ENCODE measurements at regions not wholly inside any gene's neighbourhood (a gene's known extent, or its start where the extent isn't known, plus 50 kb on each side); places are given as distances from the start of the nearest gene placed in this dataset.
A peak's percentile ranks its signal among the peaks of the same experiment; 100 is the strongest.
"Not testable (repeated sequence)": the region's sequence is repeated elsewhere in the genome, so short reads cannot be mapped to it uniquely, and the experiment has no call there.

GRCh38 chr3:153462545-153462944 is 300.5 kb downstream of the RAP2B start:
- no peaks in the 10 kb centered on the region for H3K36me3 ChIP-seq
- no peaks in the 10 kb centered on the region; a peak in 1 of 22 replicates for H3K9me3 ChIP-seq (replicated peaks in 1 of 11)
- H3K9ac ChIP-seq: no peak overlapping the region
- H4K20me1 ChIP-seq: no peaks in the 10 kb centered on the region
- TF ChIP-seq Cebpa-rat (IDR thresholded peaks at IDR 0.05): no peak
- no peak overlapping the region for H3K4me3 ChIP-seq
- no peak overlapping the region for H3K27ac ChIP-seq
- H3K4me2 ChIP-seq: no peak overlapping the region
- no peaks in the 10 kb centered on the region for H3K27me3 ChIP-seq
- peaks cover 0 to 18% (median 0%) of the 10 kb centered on the region in 10 experiments; a peak in 6 of 20 replicates for H3K4me1 ChIP-seq

GRCh38 chr3:153463895-153464294 is 301.9 kb downstream of the RAP2B start:
- no peak overlapping the region for H3K27ac ChIP-seq
- H3K4me3 ChIP-seq: no peak overlapping the region
- H3K4me2 ChIP-seq: peak overlapping the region in 3 of 11 experiments; percentile 5 to 57 (median 43); a peak in 3 of 22 replicates
- no peaks in the 10 kb centered on the region for H3K36me3 ChIP-seq
- H3K27me3 ChIP-seq: no peaks in the 10 kb centered on the region
- TF ChIP-seq Cebpa-rat (IDR thresholded peaks at IDR 0.05): no peak
- no peaks in the 10 kb centered on the region; a peak in 1 of 22 replicates for H3K9me3 ChIP-seq (replicated peaks in 1 of 11)
- H3K4me1 ChIP-seq: peaks cover 0 to 13% (median 0%) of the 10 kb centered on the region in 10 experiments; a peak in 6 of 20 replicates
- no peak overlapping the region for H3K9ac ChIP-seq
- H4K20me1 ChIP-seq: no peaks in the 10 kb centered on the region

GRCh38 chr3:153469162-153469561 is 307.1 kb downstream of the RAP2B start:
- H4K20me1 ChIP-seq: no peaks in the 10 kb centered on the region
- H3K9me3 ChIP-seq (replicated peaks in 1 of 11): no peaks in the 10 kb centered on the region

DNA sequence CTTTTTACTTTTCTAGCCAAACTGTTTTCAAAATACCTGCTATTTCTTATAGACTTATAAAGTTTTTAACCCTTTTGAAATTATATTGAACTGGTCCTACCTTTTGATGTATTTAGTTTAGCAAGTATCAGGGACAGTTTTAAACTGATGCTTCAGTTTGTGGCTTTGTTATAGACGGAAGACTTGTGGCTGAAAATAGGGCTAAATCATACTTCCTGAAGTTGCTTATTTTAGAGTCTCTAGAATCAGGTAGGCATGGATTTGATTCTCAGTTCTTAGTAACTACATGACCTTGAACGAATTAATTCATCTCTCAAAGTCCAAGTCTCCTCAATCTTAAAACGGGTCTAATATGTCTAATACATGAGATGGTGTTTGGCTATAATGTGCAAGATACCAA is 322.8 kb downstream of the RAP2B start:
- Histone ChIP-seq H3K36me3 (no peaks in the 10 kb centered on the region), H3K9me3 (replicated peaks in 1 of 11) (no peaks in the 10 kb centered on the region; a peak in 1 of 22 replicates), H3K27me3 (no peaks in the 10 kb centered on the region), H3K27ac (no peak overlapping the region), H3K4me3 (no peak overlapping the region), H3K9ac (no peak overlapping the region), H4K20me1 (no peaks in the 10 kb centered on the region), H3K4me1 (peaks cover 0 to 12% (median 0%) of the 10 kb centered on the region in 10 experiments; a peak in 7 of 20 replicates), H3K4me2 (peak overlapping the region in 5 of 11 experiments; percentile 1 to 27 (median 18); a peak in 7 of 22 replicates)
- TF ChIP-seq Cebpa-rat (IDR thresholded peaks at IDR 0.05): no peak

More at GRCh38 chr3:153469162-153469561, 307.1 kb downstream of the RAP2B start:
- H3K36me3 ChIP-seq: no peaks in the 10 kb centered on the region
- TF ChIP-seq Cebpa-rat (IDR thresholded peaks at IDR 0.05): no peak
- H3K27ac ChIP-seq: no peak overlapping the region
- H3K27me3 ChIP-seq: no peaks in the 10 kb centered on the region
- H3K4me2 ChIP-seq: no peak overlapping the region
- H3K4me3 ChIP-seq: no peak overlapping the region
- peaks cover 0 to 5% (median 0%) of the 10 kb centered on the region in 10 experiments; a peak in 6 of 20 replicates for H3K4me1 ChIP-seq
- H3K9ac ChIP-seq: no peak overlapping the region

GRCh38 chr3:153495422-153495821 is 333.4 kb downstream of the RAP2B start:
- no peak overlapping the region for H3K9ac ChIP-seq
- no peak for TF ChIP-seq Cebpa-rat (IDR thresholded peaks at IDR 0.05)
- H3K27ac ChIP-seq: no peak overlapping the region
- no peak overlapping the region for H3K4me3 ChIP-seq
- H3K36me3 ChIP-seq: no peaks in the 10 kb centered on the region
- no peaks in the 10 kb centered on the region for H4K20me1 ChIP-seq
- no peaks in the 10 kb centered on the region for H3K27me3 ChIP-seq
- H3K4me1 ChIP-seq: no peaks in the 10 kb centered on the region
- no peak overlapping the region for H3K4me2 ChIP-seq
- H3K9me3 ChIP-seq (replicated peaks in 1 of 11): no peaks in the 10 kb centered on the region

DNA sequence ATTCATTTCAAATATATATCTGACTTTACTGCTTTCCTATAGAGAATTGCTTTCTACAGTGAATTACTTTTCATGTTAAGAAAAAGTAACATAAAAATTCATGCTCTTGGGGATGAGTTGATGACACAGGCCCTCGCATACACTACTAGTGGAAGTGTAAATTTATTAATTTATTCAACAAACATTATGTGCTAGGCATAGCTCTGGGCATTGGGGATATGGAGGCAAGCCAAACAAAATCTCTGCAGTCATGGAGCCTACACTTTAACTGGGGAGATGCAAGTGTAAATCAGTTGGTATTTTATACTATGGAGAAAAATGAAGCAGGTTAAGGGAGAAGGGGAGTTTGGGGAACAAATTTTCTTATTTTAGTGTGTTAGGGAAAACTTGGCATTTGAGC is 340.7 kb downstream of the RAP2B start:
- Histone ChIP-seq H3K4me1 (no peaks in the 10 kb centered on the region), H3K9ac (no peak overlapping the region), H3K36me3 (no peaks in the 10 kb centered on the region), H3K27ac (no peak overlapping the region), H3K9me3 (replicated peaks in 1 of 11) (no peaks in the 10 kb centered on the region), H4K20me1 (no peaks in the 10 kb centered on the region), H3K27me3 (no peaks in the 10 kb centered on the region), H3K4me2 (no peak overlapping the region), H3K4me3 (no peak overlapping the region)
- TF ChIP-seq Cebpa-rat (IDR thresholded peaks at IDR 0.05): no peak

DNA sequence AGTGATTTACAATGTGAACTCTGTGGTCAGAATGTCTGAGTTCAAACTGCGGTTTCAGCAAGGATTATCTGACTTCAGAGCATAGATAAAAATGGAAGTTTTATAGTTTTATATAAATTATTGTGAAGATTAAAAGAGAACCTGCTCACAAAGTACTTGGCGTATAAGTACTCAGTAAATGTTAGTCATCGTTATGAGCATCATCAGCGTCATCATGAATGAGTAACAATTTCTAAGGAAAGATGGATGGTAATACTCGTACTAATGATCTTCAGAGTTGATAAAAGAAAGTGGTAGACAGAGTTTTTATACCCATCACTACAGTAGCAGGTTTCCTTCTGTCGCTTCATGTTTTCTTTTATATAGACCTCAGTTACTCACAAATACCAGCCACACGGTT is 341.8 kb downstream of the RAP2B start:
- H4K20me1 ChIP-seq: no peaks in the 10 kb centered on the region
- H3K4me3 ChIP-seq: no peak overlapping the region
- no peak overlapping the region for H3K9ac ChIP-seq
- H3K9me3 ChIP-seq (replicated peaks in 1 of 11): no peaks in the 10 kb centered on the region
- H3K27me3 ChIP-seq: no peaks in the 10 kb centered on the region
- no peak for TF ChIP-seq Cebpa-rat (IDR thresholded peaks at IDR 0.05)
- no peaks in the 10 kb centered on the region for H3K4me1 ChIP-seq
- H3K36me3 ChIP-seq: no peaks in the 10 kb centered on the region
- H3K4me2 ChIP-seq: no peak overlapping the region
- no peak overlapping the region for H3K27ac ChIP-seq

DNA sequence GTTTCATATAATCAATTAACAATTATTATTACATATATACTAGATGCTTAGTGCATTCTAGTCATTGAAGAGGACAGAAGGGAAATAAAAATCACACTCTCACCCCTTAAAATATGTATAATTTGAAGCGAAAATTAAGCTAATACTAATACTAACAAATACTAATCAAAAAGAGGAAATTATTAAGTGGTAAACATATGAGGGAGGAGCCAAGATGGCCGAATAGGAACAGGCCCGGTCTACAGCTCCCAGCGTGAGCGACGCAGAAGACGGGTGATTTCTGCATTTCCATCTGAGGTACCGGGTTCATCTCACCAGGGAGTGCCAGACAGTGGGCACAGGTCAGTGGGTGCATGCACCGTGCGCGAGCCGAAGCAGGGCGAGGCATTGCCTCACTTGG is 344.2 kb downstream of the RAP2B start:
- not testable (repeated sequence) for H3K4me3 ChIP-seq; H4K20me1 ChIP-seq; H3K9me3 ChIP-seq (replicated peaks in 1 of 11); H3K27me3 ChIP-seq; H3K27ac ChIP-seq; H3K36me3 ChIP-seq; H3K9ac ChIP-seq; H3K4me1 ChIP-seq; H3K4me2 ChIP-seq

DNA sequence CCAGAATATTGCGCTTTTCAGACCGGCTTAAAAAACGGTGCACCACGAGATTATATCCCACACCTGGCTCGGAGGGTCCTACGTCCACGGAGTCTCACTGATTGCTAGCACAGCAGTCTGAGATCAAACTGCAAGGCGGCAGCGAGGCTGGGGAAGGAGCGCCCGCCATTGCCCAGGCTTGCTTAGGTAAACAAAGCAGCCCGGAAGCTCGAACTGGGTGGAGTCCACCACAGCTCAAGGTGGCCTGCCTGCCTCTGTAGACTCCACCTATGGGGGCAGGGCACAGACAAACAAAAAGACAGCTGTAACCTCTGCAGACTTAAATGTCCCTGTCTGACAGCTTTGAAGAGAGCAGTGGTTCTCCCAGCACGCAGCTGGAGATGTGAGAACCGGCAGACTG is 344.7 kb downstream of the RAP2B start:
- H3K4me1 ChIP-seq; H3K9ac ChIP-seq; H3K4me3 ChIP-seq; H3K4me2 ChIP-seq; H3K9me3 ChIP-seq (replicated peaks in 1 of 11); H3K27me3 ChIP-seq; H3K27ac ChIP-seq; H3K36me3 ChIP-seq; H4K20me1 ChIP-seq: not testable (repeated sequence)

- H3K36me3 ChIP-seq: no peaks in the 10 kb centered on the region
- H3K4me3 ChIP-seq: no peak overlapping the region
- no peaks in the 10 kb centered on the region for H3K4me1 ChIP-seq
- TF ChIP-seq Cebpa-rat (IDR thresholded peaks at IDR 0.05): no peak
- H3K9ac ChIP-seq: no peak overlapping the region
- H3K4me2 ChIP-seq: no peak overlapping the region
- H3K27ac ChIP-seq: no peak overlapping the region
- no peaks in the 10 kb centered on the region for H3K27me3 ChIP-seq
- no peaks in the 10 kb centered on the region for H4K20me1 ChIP-seq
- H3K9me3 ChIP-seq (replicated peaks in 1 of 11): peaks cover 9 to 14% (median 10%) of the 10 kb centered on the region in 11 experiments
Measured at GRCh38 chr3:153513236-153513635, 351.2 kb downstream of the RAP2B start.

All from BLaER1 treated with 17β-estradiol and CSF1 and Interleukin-3, amounts not matched to agents 10 nM and 100 nM (cell line).